Gastroesophageal sphincter (tissue), 4 donors: ENCODE measurements at regions not wholly inside any gene's neighbourhood (a gene's known extent, or its start where the extent isn't known, plus 50 kb on each side); places are given as distances from the start of the nearest gene placed in this dataset.

Source experiments
- ATAC-seq: fragments of 150-250 bp; one replicate; pipeline ENCODE4 v1.9.1; 2016; ENCODE audit warnings: mild to moderate bottlenecking, moderate library complexity
- H3K27ac ChIP-seq, 4 donors: fragments of 200-600 bp; sonication (generic) in 3 of 4; 1 replicate in 3 of 4; 2 replicates in 1 of 4; pipeline ENCODE4 v1.5.1; 2016 to 2019
- H3K27me3 ChIP-seq: fragments of 200-600 bp; sonication (generic); one replicate; pipeline ENCODE4 v1.5.1; 2019
- H3K36me3 ChIP-seq, 2 donors: fragments of 200-600 bp; sonication (generic); one replicate each; pipeline ENCODE4 v1.5.1; 2019; ENCODE audit warnings: control low read depth in 1 of 2
- H3K4me1 ChIP-seq, 3 donors: fragments of 200-600 bp; sonication (generic); 1 replicate in 2 of 3; 2 replicates in 1 of 3; pipeline ENCODE4 v1.5.1; 2016 to 2019; ENCODE audit warnings: control low read depth in 2 of 3
- H3K4me3 ChIP-seq, 2 donors: fragments of 200-600 bp; sonication (generic); one replicate each; pipeline ENCODE4 v1.5.1; 2019; ENCODE audit warnings: mild to moderate bottlenecking in 1 of 2, moderate library complexity in 1 of 2
- H3K9me3 ChIP-seq, 3 donors: fragments of 200-600 bp; sonication (generic); one replicate each; pipeline ENCODE4 v1.5.1; 2017 to 2019; ENCODE audit warnings: control low read depth in 2 of 3
- CTCF ChIP-seq, 4 experiments: fragments of 200-600 bp in 2 of 4; fragments of 450-650 bp in 2 of 4; sonication (generic) in 1 of 4; IDR thresholded peaks; one replicate each; pipeline ENCODE4 v1.5.1; 2017 to 2019; ENCODE audit warnings: antibody characterized with exemption in 4 of 4, mild to moderate bottlenecking in 2 of 4, moderate library complexity in 2 of 4
- EP300 ChIP-seq: sonication (generic); formaldehyde crosslinking; IDR thresholded peaks from one replicate; pipeline ENCODE4 v1.6.1; 2017; ENCODE audit warnings: antibody characterized with exemption, mild to moderate bottlenecking
- POLR2A ChIP-seq, 2 donors: fragments of 450-650 bp; IDR thresholded peaks; one replicate each; pipeline ENCODE4 v1.6.1; 2017; ENCODE audit warnings: antibody characterized with exemption in 2 of 2, mild to moderate bottlenecking in 2 of 2, moderate library complexity in 1 of 2
- POLR2AphosphoS5 ChIP-seq: sonication (generic); formaldehyde crosslinking; IDR thresholded peaks from one replicate; pipeline ENCODE4 v1.6.1; 2017; ENCODE audit warnings: antibody characterized with exemption
- WGBS, 2 donors: methylation state at CpG; one replicate each; pipeline ENCODE4 v1.1.5; 2018; ENCODE audit warnings: low coverage in 1 of 2; 5-methylcytosine and 5-hydroxymethylcytosine counted together

GRCh38 chr4:178148106-178148505 lies 705.9 kb upstream of the AGA start:
- TF ChIP-seq EP300 (no peak), POLR2AphosphoS5 (no peak), CTCF (IDR thresholded peaks at IDR 0.05) (no peak), POLR2A (IDR thresholded peaks at IDR 0.05) (no peak)
- no peak overlapping the region for H3K27ac ChIP-seq
- ATAC-seq: no peak
- H3K4me3 ChIP-seq: no peak overlapping the region
- no peaks in the 10 kb centered on the region for H3K4me1 ChIP-seq
- no peaks in the 10 kb centered on the region for H3K36me3 ChIP-seq
- WGBS, 2 donors: 85 to 90% methylated on average over 1 to 2 of the region's 2 CpGs
- H3K27me3 ChIP-seq: no peaks in the 10 kb centered on the region
- no peaks in the 10 kb centered on the region for H3K9me3 ChIP-seq

GRCh38 chr4:178165251-178165950 lies 723.2 kb upstream of the AGA start:
- Histone ChIP-seq H3K27ac (no peak overlapping the region), H3K27me3 (no peaks in the 10 kb centered on the region), H3K36me3 (no peaks in the 10 kb centered on the region), H3K4me1 (no peaks in the 10 kb centered on the region), H3K9me3 (peaks cover 0 to 9% (median 0%) of the 10 kb centered on the region in 3 donors), H3K4me3 (no peak overlapping the region)
- 57 to 62% methylated on average over 9 to 11 of the region's 11 CpGs for WGBS, 2 donors
- TF ChIP-seq EP300: no peak
- TF ChIP-seq POLR2A (IDR thresholded peaks at IDR 0.05): no peak
- TF ChIP-seq CTCF (IDR thresholded peaks at IDR 0.05): no peak
- TF ChIP-seq POLR2AphosphoS5: no peak
- ATAC-seq: no peak

GRCh38 chr4:178165951-178166308 lies 723.7 kb upstream of the AGA start:
- Histone ChIP-seq H3K4me3 (no peak overlapping the region), H3K9me3 (peaks cover 0 to 4% (median 0%) of the 10 kb centered on the region in 3 donors), H3K4me1 (no peaks in the 10 kb centered on the region), H3K27ac (no peak overlapping the region), H3K27me3 (no peaks in the 10 kb centered on the region), H3K36me3 (no peaks in the 10 kb centered on the region)
- no peak for ATAC-seq
- no peak for TF ChIP-seq POLR2A (IDR thresholded peaks at IDR 0.05)
- TF ChIP-seq CTCF (IDR thresholded peaks at IDR 0.05): no peak
- no peak for TF ChIP-seq EP300
- no peak for TF ChIP-seq POLR2AphosphoS5
- 30 to 65% methylated on average over 5 of the region's 5 CpGs for WGBS, 2 donors

GRCh38 chr4:178173771-178174170 lies 731.5 kb upstream of the AGA start:
- no peak overlapping the region for H3K4me3 ChIP-seq
- H3K27me3 ChIP-seq: no peaks in the 10 kb centered on the region
- no peak overlapping the region for H3K27ac ChIP-seq
- 83 to 94% methylated on average over 6 of the region's 6 CpGs for WGBS, 2 donors
- no peaks in the 10 kb centered on the region for H3K9me3 ChIP-seq
- no peaks in the 10 kb centered on the region for H3K4me1 ChIP-seq
- ATAC-seq: no peak
- TF ChIP-seq POLR2A (IDR thresholded peaks at IDR 0.05) (no peak), POLR2AphosphoS5 (no peak), EP300 (no peak), CTCF (IDR thresholded peaks at IDR 0.05) (no peak)
- H3K36me3 ChIP-seq: no peaks in the 10 kb centered on the region

- Histone ChIP-seq H3K4me1 (no peaks in the 10 kb centered on the region), H3K36me3 (no peaks in the 10 kb centered on the region), H3K9me3 (no peaks in the 10 kb centered on the region), H3K27me3 (no peaks in the 10 kb centered on the region), H3K27ac (no peak overlapping the region), H3K4me3 (no peak overlapping the region)
- no peak for ATAC-seq
- WGBS, 2 donors: 85 to 86% methylated on average over 2 of the region's 2 CpGs
- no peak for TF ChIP-seq POLR2AphosphoS5
- TF ChIP-seq EP300: no peak
- no peak for TF ChIP-seq POLR2A (IDR thresholded peaks at IDR 0.05)
- no peak for TF ChIP-seq CTCF (IDR thresholded peaks at IDR 0.05)
Observed at GRCh38 chr4:178174756-178175155, 732.5 kb upstream of the AGA start.
